DMS114 treated with DMSO at 0.1 percent for 48 hours (cell line): ENCODE measurements at regions not wholly inside any gene's neighbourhood (a gene's known extent, or its start where the extent isn't known, plus 50 kb on each side); places are given as distances from the start of the nearest gene placed in this dataset.
"Not testable (repeated sequence)": the region's sequence is repeated elsewhere in the genome, so short reads cannot be mapped to it uniquely, and the experiment has no call there.

Experiments used
- DNase-seq: peaks from one replicate; lab custom pipeline; 2025; ENCODE audit not compliant: unreplicated experiment; lab: John Stamatoyannopoulos, UW

DNA sequence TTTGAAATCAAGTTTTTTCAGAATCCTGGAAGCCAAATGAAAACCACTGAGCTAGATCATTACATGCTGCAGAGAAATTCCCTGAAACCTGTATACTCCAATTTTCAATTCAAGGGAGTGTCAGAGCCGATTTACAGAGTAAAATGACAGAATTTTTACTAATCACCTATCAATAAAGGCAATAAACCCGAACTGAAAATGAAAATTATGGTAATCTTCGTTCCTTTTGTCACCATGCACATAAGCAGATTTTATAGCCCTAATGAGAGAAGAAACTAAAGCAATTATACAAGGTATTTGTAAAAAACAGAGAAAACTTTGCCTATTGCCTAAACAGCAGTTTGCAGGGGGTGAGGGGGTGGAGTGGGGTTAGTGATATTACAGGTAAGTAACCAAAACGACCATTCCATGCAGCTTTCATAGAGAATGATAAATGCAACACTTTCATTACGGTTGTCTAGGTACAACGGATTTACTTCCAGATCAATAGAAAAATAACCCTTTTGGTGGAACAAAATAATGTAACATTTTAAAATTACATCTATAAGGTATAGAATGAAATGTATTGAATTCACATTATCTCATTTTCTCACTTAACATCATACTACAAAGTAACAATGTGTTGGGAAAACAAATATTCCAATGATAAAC is 115.2 kb upstream of the BEND6 start:
- DNase-seq: no peak

DNA sequence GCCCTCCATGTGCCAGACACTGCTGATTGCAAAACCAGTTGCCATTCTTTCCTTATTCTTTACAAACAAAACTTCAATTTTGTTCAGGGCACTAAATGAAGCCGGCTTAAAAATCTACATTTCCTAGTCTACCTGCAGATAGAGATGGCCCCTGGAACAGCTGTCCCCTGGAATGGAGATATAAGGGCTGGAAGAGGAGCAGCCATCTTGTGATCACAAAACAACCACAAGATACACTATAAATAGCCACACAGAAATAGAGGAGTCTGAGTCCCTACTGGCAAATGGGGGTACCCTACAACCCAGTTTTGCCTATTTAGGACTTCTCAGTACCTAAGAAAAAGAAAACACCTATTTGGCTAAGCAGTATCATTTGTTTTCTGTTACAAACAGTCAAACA is 115.9 kb upstream of the BEND6 start:
- no peak for DNase-seq

DNA sequence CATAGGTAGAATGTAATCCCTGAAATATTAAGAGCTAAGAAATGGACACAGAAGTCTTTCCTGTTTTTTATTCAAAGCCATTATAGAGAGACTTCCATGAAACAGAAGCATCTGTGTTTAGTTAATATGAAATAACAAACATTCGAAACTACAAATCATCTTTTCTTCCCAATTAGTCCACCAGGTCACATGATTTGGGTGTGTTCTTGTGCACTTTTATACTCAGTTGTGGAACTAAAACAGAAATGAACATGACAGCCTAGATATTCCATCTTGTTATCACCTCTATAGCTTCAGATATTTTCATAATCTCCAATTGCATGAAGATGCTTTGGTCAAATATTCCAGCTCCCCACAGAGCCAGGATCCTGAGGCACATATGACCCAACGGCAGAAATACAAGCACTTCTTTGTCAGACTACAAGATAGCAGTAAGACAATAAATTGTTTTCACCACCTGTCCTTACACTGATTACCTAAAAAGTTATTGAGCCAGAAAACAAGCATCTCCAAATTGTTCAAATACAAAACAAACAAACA is 116.8 kb upstream of the BEND6 start:
- DNase-seq: no peak

DNA sequence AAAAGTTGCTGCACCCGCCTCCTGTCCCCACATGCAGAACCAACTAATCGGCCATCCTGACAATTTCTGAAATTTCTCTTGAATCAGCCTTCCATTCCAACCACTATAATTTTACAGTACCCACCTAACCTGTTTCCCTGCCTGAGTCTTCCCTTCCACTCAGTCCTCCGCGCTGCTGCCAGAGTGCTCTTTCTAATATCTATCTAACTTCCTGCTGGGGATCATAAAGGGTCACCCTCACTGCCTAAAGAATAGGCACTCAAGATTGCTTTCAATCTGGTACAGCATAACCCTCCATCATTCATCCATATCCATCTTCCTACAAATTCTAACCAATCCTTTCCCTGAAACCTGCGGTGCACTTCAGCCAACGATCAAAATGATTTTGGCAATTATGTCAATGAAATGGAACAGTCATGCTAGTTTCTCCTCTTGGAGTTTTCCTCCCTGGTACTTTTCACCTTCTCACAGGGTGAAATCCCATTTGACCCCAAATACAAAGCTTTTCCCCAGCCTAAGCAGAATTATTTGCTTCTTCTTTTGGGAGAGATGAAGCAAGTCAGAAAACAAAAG is 117.5 kb upstream of the BEND6 start:
- no peak for DNase-seq

DNA sequence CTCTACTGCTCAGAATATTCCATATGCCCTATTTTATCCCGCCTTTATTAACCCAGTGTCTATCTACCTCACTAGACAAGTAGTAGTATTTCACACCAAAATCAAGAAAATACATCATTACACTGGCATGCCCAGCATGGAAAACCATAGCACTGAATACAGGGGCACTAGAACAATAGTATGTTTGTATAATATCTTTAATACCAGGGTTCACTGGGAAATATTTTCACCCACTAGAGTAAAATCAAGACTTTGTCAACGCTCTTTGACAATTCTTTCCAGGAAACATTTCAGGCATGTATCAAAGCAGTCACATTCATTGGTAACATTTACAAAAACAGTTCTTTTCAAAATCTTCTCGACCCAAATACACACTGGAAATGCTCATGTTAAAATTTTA is 119.3 kb upstream of the BEND6 start:
- DNase-seq: no peak

DNA sequence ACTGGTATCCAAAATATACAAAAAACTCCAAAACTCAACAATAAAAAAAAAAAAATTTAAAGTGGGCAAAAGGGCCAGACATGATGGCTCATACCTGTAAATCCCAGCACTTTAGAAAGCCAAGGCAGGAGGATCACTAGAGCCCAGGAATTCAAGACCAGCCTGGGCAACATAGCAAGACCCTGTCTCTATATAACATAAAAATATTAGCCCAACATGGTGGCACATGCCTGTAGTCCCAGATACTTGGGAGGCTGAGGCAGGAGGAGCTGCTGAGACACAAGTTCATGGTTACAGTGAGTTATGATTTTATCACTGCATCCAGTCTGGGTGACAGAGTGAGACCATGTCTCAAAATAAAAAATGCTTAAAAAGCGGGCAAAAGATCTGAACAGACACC is 121.0 kb upstream of the BEND6 start:
- DNase-seq: no peak

DNA sequence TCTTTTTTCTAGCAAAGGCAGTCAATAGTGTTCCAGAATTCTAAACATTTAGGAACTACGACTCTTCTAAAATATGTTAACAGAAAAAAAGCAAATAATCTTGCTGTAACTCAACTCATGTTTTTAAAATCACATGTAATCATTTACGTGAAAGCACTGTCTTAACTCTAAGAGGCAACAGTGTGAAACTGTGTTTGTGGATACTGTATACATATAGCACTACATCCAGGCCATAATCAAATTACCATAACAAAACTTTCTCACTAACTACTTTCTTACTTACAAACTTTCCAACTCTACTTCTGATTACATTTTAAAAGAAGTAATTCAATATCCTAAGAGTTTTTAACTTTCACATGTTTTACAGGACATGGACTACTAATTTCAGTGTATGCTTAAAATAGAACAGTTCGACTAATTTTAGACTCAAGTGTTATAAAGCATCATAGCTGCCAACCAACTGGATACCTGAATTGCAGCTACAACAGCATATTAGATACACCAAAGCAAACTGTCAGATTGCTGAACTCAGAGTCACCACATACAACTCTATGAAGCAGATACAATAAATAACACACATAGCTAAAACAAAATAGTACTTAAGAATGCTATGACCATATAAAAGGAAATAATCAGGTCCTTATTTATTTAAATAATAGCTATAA is 121.6 kb upstream of the BEND6 start:
- DNase-seq: no peak

DNA sequence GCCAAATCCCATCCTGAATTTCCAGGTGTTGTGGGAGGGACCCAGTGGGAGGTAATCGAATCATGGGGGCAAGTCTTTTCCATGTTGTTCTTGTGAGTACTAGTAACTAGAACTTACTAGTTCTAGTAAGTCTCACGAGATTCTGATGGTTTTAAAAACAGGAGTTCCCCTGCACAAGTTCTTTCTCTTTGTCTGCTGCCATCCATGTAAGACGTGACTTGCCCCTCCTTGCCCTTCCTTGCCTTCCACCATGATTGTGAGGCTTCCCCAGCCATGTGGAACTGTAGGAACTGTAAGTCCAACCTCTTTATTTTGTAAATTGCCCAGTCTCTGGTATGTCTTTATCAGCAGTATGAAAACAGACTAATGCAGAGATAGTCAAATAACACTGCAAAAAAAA is 122.7 kb upstream of the BEND6 start:
- no peak for DNase-seq

DNA sequence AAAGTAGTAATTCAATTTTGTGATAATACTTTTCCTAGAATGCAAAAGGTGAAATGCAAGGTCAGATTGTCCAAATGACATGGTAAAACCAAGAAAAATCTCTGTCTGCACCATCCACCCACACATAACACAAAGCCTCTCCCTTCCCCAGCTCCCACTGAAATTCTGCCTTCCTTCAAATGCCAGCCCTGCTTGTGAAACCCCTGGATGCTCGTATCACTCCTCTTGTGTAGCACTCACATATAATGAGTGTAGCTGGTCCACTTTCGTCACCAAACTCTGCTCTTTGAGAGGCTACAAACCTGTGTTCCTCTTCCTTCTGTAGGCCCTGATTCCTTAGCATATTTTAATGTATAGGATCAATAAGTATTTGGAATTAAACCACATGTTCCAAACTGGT is 123.6 kb upstream of the BEND6 start:
- DNase-seq: no peak

DNA sequence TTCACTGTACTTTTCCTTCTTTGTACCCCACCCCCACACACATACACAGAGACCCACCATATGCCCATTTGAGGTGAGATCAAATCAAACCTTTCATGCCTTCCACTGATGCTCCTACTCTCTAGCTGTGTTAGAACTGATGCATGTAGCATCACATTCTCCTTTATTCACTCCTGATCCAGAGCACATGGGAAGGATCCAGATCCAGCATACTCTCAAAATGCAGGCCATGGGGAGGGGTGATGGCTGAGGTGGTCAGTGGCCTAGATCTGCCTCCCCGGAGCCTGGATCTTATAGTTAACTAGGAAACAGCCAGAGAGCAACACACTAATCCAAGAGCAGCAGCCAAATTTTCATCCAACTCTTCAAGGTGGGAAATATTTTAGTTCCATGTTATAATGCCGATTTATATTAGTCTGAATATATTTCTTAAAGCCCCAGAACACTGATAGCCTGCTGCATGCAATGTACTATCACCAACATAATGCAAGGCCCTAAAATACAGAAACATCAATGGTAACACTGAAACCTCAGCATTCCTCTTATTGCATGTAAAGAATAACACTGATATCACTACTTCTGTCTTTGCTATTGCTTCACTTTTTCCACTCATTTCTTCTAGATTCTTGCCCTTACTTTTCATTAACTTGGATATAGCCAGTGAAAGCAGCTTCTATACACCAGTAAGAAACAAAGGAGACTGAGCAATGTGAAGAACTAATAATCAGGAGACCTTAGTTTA is 126.8 kb upstream of the BEND6 start:
- no peak for DNase-seq

DNA sequence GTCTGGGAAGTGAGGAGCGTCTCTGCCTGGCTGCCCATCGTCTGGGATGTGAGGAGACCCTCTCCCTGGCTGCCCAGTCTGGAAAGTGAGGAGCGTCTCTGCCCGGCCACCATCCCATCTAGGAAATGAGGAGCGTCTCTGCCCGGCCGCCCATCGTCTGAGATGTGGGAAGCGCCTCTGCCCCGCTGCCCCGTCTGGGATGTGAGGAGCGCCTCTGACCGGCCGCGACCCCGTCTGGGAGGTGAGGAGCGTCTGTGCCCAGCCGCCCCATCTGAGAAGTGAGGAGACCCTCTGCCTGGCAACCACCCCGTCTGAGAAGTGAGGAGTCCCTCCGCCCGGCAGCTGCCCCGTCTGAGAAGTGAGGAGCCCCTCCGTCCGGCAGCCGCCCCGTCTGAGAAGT is 130.5 kb upstream of the BEND6 start:
- not testable (repeated sequence) for DNase-seq

DNA sequence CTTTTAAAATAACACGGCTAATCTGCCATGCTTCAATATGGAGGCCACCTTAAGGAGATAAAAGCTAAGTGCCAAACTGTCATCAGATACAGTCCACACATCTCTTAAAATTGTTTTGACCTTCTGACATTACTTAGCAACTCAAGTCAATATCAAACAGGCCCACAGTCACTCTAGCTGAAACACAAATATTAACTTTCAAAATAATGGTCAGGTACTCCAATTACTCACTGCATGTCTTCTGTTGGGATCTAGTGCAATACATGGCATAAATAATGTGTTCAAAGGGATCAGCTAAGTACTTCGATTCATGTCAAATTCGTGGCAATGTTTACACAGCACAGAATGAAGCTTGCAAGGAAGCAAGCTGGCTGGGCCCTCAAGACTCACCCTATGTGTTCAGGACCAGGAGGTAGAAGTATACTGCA is 133.9 kb upstream of the BEND6 start:
- DNase-seq: no peak

DNA sequence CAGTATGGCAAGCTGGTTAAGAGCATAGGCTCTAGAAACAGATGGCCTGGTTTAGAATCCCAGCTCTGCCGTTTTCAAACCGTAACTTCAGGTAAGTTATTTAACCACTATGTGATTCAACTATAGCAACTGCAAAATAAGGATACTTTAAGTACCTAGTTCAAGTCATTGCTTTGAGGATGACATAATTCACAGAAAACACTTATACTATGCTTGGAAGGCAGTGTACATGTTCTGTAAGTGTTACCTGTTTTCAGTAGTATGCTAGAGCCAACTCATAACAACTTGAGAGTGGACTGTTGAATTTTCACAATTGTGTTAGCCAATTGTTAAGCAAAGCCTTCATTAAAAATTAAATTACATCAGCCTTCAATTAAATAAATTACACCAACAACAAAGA is 134.8 kb upstream of the BEND6 start:
- DNase-seq: no peak

DNA sequence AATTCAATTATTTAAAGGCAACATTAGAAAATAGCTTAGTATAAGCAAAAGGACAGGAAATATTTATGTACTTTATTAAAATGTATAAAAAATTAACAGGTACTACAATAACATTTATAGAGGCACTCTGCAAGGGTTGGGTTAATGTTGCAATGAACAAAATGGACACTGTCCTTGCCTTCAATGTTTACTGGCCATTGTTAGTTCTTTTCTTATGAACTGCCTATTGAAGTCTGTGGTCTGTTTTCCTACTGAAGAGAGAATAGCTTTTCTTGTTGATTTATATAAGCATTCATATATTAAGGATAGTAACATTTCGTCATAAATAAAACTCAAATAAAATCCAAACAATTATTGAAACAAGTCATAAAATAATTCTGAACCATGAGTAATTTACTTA is 135.3 kb upstream of the BEND6 start:
- DNase-seq: no peak

DNA sequence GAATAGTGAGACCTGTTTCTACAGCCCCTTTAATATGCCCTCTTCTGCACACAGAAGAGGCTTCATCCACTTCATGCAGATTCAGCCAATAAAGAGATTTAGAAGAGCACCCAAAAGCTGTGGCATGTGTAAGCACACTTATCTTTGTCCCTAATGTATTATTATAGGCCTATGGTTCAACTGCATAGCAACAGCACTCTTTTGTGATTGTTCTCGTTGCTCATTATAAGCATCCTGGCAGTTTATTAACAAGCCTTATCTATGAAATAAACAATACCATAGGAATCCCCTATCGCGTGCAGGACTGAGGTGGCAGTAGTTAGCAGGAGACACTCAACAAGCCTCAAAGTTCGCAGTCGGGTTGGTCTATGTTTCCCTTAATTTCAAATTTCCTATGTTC is 138.5 kb upstream of the BEND6 start:
- no peak for DNase-seq

DNA sequence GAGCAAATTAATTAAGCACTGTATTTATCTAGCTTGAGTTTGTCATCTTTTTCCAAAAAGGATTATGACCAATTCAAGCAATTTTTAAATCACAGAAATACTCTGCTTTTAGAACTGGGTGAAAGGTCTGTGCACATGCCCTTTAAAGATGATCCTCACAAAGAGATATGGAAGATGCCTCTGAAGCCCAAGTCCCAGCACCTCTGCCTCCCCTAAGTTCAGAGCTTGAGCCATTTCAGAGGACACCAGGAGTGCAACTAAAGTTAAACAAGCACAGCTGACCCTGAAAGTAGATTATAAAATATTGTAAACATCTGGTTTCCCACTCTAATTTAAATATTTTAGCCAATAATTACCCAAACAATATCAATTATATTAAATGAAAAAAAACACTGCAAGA is 139.5 kb upstream of the BEND6 start:
- DNase-seq: no peak

DNA sequence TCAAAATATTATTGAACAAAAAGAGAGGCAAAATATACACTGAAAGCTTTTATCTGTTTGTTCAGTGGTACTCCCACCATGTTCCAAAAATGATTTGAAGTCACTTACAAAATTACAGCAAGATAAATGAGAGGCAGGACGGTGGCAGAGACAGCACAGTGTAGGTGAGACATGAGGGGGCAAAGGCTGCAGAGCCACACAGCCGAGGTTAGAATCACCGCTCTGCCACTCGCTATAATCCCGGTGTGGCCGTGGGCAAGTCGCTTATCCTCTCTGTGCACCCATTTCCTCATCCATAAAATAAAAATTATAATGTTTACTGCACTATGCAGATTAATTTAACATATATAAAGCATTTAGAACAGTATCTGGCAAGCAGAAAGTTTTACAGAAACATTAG is 140.1 kb upstream of the BEND6 start:
- DNase-seq: no peak

DNA sequence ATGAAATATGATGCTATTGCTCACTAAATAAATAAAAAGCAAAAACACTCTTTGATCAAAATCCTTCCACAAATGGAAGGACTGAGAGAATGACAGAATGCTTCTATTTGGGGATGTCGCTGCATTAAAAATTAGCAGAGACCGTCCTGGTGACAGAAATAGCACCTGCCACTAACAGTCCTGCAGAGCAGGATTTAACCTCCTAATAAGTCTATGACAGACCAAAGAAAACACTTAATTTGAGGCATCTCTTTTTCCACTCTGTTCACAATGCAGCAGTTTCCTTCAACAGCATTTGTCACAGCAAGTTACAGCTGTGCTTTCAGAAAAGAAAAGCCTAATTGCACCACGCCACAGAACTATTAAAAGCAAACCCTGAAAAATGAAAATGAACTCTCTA is 140.6 kb upstream of the BEND6 start:
- no peak for DNase-seq

DNA sequence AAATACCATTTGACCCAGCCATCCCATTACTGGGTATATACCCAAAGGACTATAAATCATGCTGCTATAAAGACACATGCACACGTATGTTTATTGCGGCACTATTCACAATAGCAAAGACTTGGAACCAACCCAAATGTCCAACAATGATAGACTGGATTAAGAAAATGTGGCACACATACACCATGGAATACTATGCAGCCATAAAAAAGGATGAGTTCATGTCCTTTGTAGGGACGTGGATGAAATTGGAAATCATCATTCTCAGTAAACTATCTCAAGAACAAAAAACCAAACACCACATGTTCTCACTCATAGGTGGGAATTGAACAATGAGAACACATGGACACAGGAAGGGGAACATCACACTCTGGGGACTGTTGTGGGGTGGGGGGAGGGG is 142.1 kb upstream of the BEND6 start:
- not testable (repeated sequence) for DNase-seq

DNA sequence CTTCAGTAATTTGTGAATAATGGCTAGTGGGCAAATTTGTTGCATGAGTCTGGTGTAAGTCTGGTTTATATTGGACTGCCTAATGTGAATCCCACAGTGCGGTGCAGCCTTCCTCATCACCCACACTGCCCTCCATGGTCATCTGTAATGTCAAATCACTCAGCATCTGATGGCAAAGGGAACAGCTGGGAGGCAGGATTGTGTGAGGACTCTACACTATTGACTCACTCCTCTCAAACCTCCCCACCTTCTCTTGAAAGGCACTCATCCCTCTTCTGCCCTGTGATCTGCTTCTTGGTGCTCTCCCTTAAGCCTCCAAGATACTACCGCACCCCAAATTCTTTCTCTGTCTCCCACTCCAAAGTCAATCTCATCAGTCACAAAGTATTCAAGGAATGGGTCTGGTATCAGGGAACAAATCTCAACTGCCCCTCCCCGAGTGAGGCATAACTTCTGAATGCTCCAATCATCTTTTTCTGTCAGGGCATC is 146.0 kb upstream of the BEND6 start:
- no peak for DNase-seq

DNA sequence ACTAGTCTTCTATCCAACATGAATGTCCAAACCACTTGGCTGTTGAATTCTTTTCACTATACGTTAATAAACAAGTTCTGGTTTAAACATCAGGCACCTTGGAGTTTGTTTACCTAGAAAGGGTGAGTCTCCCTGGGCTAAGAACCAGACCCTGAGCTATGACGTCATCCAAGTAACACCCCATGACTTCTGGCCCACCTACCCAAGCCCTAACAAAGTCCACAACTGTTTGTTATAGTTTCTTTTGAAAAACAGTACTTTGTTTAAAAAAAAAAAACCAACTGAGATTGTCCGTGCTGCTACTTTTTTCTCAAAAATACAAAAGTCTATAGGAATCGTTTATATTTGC is 146.9 kb upstream of the BEND6 start:
- no peak for DNase-seq
